ENCODE measurements at regions not wholly inside any gene's neighbourhood (a gene's known extent, or its start where the extent isn't known, plus 50 kb on each side); places are given as distances from the start of the nearest gene placed in this dataset.
"Not testable (repeated sequence)": the region's sequence is repeated elsewhere in the genome, so short reads cannot be mapped to it uniquely, and the experiment has no call there.

DNA sequence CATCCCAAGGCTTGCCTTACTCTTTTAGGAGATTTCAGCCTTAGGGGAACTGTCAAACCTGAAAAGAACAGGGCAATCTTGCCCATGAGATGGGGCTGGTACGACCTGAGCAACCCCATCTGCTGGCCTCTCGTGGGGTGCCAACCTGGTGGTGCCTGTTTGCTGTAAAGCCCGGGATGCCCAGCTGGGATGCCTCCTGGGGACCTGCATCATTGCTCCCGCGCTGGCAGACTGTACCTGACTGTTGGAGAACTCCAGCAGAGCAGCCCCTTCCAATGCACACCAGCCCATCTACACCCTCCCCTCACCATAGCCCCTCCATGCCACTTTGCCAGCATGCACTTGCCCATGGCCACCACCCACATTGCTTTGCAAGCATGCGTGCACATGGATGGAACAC lies 335.7 kb downstream of the RPS29 start:
- TF ChIP-seq, protein P1, sequence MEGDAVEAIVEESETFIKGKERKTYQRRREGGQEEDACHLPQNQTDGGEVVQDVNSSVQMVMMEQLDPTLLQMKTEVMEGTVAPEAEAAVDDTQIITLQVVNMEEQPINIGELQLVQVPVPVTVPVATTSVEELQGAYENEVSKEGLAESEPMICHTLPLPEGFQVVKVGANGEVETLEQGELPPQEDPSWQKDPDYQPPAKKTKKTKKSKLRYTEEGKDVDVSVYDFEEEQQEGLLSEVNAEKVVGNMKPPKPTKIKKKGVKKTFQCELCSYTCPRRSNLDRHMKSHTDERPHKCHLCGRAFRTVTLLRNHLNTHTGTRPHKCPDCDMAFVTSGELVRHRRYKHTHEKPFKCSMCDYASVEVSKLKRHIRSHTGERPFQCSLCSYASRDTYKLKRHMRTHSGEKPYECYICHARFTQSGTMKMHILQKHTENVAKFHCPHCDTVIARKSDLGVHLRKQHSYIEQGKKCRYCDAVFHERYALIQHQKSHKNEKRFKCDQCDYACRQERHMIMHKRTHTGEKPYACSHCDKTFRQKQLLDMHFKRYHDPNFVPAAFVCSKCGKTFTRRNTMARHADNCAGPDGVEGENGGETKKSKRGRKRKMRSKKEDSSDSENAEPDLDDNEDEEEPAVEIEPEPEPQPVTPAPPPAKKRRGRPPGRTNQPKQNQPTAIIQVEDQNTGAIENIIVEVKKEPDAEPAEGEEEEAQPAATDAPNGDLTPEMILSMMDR (IDR thresholded peaks at IDR 0.05; ENCODE audit: insufficient read depth, missing control alignments): no peak
- no peak for DNase-seq (ENCODE audit: insufficient read length, low spot score)
- no peak for FAIRE-seq

DNA sequence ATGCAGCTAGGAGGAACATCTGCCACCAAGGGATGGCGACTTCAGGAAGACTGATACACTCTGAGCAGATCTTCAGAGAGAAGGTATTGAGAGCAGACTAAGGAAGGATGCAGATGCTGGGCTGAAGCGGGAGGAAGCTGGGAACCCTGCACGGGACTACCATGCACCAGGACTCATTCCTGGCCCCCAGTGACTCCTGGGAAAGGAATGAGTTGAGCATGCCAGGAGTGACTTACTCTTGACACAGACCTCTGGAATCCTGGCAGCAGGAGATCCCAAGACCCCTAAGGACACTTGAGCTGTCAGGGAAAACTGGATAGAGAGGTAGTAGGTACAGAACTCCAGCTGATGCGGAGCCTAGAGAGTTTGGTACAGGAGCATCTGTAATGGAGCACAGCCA lies 336.1 kb downstream of the RPS29 start:
- TF ChIP-seq, protein P1 (IDR thresholded peaks at IDR 0.05; ENCODE audit: insufficient read depth, missing control alignments): no peak
- DNase-seq (ENCODE audit: insufficient read length, low spot score) (no peak), FAIRE-seq (no peak)

DNA sequence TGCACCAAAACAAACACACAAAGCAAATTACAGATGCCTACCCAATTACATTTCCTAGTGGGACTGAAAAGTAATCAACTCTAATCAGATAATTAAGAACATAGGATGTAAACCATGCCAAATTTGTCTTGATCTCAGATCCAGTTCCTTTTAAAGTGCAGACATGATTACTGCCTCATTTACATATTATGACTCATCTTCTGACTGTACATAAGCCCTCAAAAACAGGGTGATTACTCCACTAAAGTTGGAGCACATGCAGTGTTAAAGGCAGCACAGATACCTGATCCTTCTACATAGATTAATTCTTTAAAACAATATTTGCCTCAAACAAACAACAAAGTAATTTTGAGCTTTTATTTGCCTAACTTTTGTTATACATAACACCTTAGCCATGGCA lies 337.2 kb downstream of the RPS29 start:
- FAIRE-seq (no peak), DNase-seq (ENCODE audit: insufficient read length, low spot score) (no peak)
- TF ChIP-seq, protein P1 (IDR thresholded peaks at IDR 0.05; ENCODE audit: insufficient read depth, missing control alignments): no peak

DNA sequence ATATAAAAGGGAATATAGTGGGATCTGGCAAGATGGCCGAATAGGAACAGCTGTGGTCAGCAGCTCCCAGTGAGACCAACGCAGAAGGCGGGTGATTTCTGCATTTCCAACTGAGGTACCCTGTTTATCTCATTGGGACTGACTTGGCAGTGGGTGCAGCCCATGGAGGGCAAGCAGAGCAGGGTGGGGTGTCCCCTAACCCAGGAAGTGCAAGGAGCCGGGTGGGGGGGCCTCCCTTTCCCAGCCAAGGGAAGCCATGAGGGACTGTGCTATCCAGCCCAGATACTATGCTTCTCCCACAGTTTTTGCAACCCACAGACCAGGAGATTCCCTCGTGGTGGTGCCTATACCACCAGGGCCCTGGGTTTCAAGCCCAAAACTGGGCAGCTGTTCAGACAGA lies 342.4 kb downstream of the RPS29 start:
- DNase-seq (ENCODE audit: insufficient read length, low spot score); FAIRE-seq: not testable (repeated sequence)

DNA sequence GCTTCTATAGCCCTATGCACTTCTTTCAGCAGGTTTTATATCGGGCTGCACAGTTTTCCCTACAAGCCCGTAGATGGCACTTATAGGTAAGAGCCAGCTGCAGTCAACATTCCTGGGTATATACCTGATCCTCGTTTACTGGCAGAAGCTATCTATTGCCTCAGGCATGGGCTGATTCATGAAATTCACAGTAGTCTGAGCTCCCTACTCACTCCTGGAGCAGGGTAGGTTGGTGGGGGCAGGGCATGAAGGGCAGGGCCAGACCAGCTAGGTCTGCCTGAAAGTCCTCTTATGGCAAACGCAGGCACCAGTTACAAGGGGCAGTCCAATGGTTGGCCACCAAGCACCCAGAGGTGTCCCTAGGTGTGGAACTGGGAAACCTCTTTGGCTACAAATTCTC lies 345.8 kb downstream of the RPS29 start:
- DNase-seq (ENCODE audit: insufficient read length, low spot score) (no peak), FAIRE-seq (no peak)
- TF ChIP-seq, protein P1 (IDR thresholded peaks at IDR 0.05; ENCODE audit: insufficient read depth, missing control alignments): no peak

DNA sequence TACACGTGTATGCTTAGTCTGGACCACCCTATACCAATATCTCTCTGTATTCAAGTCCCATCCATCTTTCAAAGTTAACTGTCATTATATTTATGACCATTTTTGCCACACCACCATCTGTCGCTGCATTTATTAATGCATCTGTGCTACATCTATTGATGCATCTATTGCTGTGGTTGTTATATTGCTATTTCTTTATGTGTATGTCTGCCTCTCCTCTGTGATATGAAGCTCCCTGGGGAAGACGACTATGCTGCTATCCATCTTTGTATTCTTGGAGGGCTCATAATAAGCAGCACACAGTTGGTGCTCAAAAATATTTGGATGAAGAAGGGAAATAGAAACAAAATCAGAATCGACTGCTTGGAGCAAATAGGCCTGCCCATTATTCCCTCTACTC lies 357.6 kb downstream of the RPS29 start:
- no peak for FAIRE-seq
- no peak for DNase-seq (ENCODE audit: insufficient read length, low spot score)
- TF ChIP-seq, protein P1 (IDR thresholded peaks at IDR 0.05; ENCODE audit: insufficient read depth, missing control alignments): no peak

DNA sequence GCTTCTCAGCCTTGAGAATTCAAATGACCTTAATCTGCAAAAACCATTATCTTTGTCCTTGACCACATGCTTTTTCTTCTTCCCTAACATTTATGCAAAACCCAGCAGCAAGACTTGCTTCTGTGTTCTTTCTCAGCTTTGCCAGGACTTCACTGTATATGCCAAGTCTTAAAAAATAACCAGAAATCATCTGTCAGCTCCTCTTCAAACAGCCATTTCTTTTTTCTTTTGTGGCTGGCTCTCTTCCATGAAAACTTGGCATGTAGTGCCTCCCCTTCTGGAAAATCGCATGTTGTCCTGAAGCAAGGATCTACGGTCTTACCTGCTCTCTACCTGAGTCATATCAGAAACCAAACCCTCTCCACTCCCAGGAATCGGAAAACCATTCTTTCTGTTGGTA lies 364.9 kb downstream of the RPS29 start:
- TF ChIP-seq, protein P1 (IDR thresholded peaks at IDR 0.05; ENCODE audit: insufficient read depth, missing control alignments): no peak
- FAIRE-seq: no peak
- no peak for DNase-seq (ENCODE audit: insufficient read length, low spot score)

DNA sequence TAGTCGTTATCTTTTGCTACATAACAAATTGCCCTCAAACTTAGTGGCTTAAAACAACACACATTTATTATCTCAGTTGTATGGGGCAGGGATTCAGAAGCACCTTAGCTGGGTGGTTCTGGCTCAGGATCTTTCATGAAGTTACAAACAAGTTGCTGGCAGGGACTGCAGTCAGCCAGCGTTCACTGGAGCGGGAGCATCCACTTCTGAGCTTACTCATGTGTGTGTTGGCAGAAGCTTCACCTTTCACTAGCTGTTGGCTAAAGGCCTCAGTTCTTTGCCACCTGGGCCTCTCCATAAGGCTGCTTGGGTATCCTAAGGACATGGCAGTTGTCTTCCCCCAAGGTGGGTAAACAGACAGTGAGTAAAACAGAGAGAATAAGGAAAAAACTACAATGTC lies 365.7 kb downstream of the RPS29 start:
- TF ChIP-seq, protein P1 (IDR thresholded peaks at IDR 0.05; ENCODE audit: insufficient read depth, missing control alignments): no peak
- no peak for FAIRE-seq
- no peak for DNase-seq (ENCODE audit: insufficient read length, low spot score)
